HG03442 (cell line): ENCODE measurements at regions not wholly inside any gene's neighbourhood (a gene's known extent, or its start where the extent isn't known, plus 50 kb on each side); places are given as distances from the start of the nearest gene placed in this dataset.

Experiments
- ATAC-seq: cut with Tn5 transposase; IDR thresholded peaks from one replicate; pipeline ENCODE4 v1.9.1; 2021; ENCODE audit warnings: mild to moderate bottlenecking, moderate library complexity; ENCODE audit not compliant: unreplicated experiment

DNA sequence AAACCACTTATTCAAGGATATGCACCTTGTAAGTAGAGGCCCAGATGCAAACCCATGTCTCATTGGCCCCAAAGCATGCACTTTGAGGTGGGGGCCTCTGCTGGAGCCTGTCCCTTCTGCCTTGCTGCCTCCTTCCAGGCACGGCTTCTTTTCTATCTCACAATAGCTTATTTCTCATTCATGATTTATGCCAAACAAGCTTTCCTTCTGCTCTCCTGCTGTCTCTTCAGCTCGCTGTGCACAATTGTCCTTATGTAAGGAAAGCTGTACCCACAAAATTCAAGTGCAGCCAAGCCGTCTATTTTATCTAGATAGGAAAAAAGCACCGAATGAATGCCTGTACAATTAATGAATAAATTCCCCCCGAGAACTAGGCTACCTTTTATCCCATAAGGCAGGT is 124.8 kb upstream of the PACRGL start:
- no peak for ATAC-seq

DNA sequence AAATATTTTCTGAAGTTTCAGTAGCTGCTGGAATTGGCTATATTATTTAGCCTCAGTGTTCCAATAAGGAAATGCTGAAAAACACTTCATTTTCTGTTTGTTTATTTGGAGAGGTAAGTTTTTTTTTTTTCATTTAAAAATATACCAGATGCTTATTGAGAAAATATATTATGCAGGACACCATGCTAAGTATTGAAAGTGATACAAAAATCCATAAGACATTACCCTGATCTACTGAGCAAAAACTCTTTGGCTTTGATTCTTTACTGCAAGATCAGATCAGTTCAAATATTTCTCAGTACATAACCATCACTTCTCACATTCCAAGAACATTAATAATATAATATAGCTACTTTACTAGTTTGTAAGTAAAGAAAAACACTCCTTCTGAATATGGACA is 123.4 kb upstream of the PACRGL start:
- ATAC-seq, result no peak

- ATAC-seq, result no peak
Observed at GRCh38 chr4:20577702-20578101, 122.6 kb upstream of the PACRGL start.

- ATAC-seq, result no peak
Observed at GRCh38 chr4:20580907-20581306, 119.4 kb upstream of the PACRGL start.

- ATAC-seq, result no peak
Observed at GRCh38 chr4:20589436-20589835, 110.8 kb upstream of the PACRGL start.

DNA sequence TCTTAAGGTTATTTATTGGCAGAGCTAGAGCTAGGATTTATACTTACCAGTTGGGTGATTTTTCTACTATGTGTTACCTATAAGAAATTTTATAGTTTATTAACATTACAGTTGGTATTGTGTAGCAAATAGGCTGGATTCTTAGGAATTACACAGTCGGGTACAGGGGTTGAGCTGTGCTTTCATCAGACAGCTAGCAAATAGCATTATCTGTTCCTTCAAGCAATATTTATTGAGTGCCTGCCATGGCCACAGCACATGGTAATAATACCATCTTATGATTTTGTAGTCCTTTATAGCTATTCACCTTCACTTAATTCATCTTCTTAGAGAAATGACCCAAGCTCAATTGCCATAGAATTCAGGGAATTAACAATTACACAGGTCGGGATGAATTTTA is 109.4 kb upstream of the PACRGL start:
- ATAC-seq, result no peak

DNA sequence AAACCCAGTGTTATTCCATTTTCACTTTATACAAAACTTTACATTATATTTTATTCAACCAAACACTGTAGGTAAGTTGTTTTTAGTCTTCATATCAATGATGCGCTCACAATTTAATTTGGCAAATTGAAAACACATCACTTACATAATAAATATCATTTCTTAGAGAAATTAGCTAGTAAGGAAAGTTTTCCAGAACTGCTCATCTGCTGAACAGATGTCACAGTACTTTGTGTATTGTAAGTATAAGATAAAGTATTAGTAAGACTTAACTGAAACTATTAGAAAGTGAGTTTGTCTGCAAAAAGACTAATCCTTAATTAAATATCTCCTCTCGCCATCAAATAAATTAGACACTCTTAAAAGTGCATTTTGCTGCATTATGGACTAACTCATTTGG is 108.7 kb upstream of the PACRGL start:
- ATAC-seq, result no peak

DNA sequence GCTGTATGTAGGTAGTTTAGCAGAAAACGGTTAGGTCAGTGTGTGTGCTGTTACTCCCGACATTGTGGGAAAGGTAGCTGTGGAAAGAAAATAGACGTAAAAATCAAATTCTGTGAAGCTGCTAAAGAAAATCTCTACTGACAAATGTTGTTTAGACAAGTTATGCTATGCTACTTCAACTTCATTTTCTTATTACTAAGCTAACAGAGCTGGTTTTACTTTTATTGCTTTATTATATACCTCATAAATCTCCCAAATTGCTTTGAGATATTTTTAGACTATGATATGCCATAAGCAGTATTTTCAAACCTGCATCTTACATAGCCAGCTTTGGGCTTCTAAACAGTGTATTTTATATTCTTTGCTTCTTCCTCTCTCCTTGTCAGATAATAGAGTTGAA is 108.2 kb upstream of the PACRGL start:
- ATAC-seq, result no peak

DNA sequence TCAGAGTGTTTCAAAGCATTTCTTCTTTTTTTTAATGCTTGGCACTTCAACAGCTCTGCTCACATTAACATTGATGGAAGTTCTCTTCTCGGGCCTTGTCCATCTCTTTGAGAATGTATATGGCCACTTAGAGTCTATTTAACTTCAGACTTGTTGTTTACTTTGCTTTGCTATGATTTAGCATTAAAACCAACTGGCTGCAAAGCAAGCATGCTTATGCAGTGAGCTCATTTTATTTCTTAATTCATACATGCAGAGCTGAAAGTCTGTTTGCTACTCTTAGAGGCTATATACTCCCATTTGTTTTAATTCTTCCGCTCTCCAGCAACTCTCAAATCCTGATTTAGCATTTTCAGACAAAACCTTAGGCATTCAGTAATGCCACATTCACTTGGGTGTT is 107.6 kb upstream of the PACRGL start:
- no peak for ATAC-seq

DNA sequence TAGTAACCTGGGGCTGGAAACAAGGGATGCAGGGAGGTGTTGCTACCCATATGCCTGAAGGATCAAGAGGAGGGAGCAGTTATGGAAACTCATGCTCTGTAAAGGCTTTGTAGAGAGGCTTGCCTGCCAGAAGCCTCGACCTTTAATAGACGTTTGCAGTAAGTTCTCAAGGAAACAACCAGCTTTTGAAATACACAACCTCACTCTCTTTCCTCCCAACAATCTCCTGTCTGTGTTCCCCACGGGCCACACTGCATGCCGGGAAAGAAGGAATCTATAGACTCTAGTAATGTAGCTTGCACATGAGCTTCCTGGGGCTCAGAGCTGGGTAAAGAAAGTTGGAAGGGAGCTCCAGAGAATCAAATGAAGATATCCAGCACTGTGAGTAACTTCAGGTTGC is 101.6 kb upstream of the PACRGL start:
- ATAC-seq, result no peak

DNA sequence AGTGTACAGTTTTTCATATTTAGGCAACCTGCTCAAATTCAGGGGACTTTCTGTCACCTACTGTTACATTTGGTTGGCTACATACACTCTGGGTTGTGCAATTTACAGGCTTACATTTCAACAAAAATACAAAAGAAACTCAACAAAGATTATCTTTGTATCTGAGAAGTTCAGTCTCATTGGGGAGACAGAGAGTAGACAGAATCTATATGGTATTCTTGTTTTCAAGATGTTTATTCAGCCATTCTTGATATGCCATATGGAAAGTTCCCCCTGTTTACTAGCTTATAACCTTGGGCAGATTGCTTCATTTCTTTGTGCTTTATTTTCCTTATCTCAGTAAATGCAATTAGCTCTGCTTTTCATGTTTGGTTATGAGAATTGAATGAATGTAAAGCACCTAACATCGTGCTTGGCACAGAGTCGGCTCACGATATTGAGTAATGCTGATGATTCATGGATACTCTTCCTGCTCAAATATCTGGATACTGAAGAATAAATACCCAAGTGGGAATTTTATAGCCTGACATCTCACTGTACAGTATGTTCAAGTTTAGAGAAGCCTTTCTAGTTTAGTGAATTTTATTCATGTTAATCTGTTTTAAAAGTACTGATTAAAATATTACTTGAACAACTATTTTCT is 96.5 kb upstream of the PACRGL start:
- ATAC-seq, result no peak

GRCh38 chr4:20612313-20612712 is 87.9 kb upstream of the PACRGL start:
- ATAC-seq, result no peak

DNA sequence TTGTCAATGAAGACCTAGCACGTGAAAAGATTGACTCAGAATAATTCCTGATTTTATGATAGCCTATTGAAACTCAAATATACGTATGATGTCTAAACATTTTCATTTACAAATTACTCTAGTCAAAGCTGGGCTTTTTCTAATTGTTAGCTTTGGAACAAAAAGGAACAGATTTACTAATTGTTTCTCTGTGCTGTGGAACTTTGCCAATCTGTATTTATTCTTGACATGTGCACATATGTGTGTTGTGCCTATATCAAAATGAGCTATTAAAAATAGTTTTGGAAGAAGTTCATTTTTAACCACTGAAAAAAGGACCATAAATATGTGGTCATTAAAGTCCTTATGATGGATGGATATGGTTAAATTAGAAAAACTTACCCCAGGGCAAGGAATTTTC is 85.4 kb upstream of the PACRGL start:
- no peak for ATAC-seq

- ATAC-seq, result no peak
Observed at GRCh38 chr4:20615486-20616260, 84.6 kb upstream of the PACRGL start.

GRCh38 chr4:20616313-20616712 is 83.9 kb upstream of the PACRGL start:
- ATAC-seq, result no peak

DNA sequence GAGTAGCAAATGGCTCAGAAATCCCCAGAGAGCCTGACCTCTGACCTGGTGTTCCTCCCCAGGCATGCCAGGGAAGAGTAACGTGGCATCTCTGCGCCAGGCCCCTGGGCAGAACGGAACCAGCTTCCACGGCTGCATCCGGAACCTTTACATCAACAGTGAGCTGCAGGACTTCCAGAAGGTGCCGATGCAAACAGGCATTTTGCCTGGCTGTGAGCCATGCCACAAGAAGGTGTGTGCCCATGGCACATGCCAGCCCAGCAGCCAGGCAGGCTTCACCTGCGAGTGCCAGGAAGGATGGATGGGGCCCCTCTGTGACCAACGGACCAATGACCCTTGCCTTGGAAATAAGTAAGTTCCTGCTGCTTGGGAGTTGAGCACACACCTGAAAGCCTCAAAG is 83.4 kb upstream of the PACRGL start:
- no peak for ATAC-seq

- no peak for ATAC-seq
Observed at GRCh38 chr4:20617678-20618396, 82.4 kb upstream of the PACRGL start.

GRCh38 chr4:20618731-20619130 is 81.5 kb upstream of the PACRGL start:
- ATAC-seq, result no peak

DNA sequence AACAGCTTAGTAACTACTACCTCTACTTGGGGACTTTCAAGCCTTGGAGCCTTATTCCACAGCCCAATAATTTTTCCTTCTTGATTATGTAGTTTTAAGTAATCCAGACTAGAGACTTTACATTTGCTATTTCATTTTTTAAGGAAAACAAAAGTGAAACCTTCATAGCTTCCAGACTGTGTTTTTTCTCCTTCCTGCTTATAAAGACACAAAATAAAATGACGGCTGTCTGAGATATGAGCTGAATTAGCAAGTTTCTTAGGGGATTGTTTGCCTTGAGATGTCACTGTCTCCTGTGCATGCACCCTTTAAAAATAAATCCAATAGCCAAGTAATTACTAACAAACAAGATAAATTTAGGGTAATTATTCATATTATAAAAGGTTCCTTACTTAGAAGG is 78.8 kb upstream of the PACRGL start:
- ATAC-seq, result no peak

DNA sequence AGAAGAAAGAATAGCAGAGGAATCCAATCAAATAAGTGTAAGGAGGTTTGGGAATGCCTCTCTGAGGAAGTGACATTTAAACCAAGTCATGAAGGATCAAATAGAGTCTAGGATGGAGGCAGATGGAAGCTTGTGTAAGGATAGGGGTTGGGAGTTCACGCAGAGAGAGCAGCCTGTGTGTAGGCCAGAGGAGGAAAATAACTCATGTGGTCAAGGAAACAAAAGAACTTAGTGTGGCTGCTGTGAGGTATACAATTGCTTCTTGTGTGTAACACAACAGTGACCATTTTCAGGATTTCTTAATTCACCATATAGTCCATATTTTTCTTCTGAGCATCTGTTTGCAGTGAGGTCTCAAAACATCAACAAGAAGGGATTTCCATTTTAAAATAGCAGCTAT is 77.6 kb upstream of the PACRGL start:
- no peak for ATAC-seq

DNA sequence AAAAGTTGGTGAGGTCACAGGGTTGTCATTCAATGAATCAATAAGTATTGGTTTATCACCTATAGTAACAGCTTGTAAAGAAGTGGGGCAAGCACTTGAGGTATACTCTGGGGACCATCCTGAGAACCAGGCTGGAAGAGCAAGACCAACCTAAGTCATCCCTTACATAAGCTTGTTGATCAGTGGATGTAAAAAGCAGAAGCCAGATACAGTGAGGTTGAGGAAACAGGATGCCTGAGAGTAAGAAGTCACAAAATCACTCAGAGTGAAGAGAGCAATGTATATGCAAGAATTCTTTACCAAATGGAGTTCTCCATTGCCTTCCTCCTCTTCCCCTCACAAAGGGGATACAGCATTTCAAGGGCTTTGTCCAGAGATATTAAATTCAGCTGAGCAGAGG is 76.3 kb upstream of the PACRGL start:
- no peak for ATAC-seq

GRCh38 chr4:20624793-20625374 is 75.4 kb upstream of the PACRGL start:
- ATAC-seq, result no peak
